Stimulated activated CD4-positive, alpha-beta T cell treated with anti-CD3 and anti-CD28 coated beads, Interleukin-2, amount 100 ng/mL, for 24 hours (primary cell): ENCODE measurements at regions not wholly inside any gene's neighbourhood (a gene's known extent, or its start where the extent isn't known, plus 50 kb on each side); places are given as distances from the start of the nearest gene placed in this dataset.
"Not testable (repeated sequence)": the region's sequence is repeated elsewhere in the genome, so short reads cannot be mapped to it uniquely, and the experiment has no call there.

Experiments
- DNase-seq, 2 donors: peaks; one replicate each; pipeline ENCODE4 v3.0.0-alpha.2; 2020

- no peak for DNase-seq
Observed at GRCh38 chr3:170701696-170702678, 116.1 kb upstream of the SLC7A14 start.

- DNase-seq, result no peak
Observed at GRCh38 chr3:170700054-170700404, 114.2 kb upstream of the SLC7A14 start.

- no peak for DNase-seq
Observed at GRCh38 chr3:170699158-170700053, 113.5 kb upstream of the SLC7A14 start.

GRCh38 chr3:170697908-170698307 lies 112.0 kb upstream of the SLC7A14 start:
- no peak for DNase-seq

DNA sequence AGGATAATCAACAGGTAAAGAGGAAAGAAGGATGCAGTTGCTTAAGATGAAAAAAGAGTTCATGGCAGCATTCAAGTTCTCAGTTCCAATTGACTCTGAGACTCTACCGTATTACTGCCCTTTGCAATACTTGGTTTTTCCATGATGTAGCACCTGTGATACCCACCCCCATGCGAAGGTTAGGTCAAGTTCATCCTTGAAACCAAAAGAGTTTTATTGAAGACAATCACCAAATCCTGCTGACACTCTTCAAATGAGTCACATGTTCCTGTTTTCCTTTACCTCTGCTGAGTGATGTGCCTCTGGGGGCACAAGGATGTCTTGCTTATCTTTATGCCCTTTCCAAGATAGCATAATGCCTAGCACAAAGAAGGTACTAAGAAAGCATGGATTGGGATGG lies 111.3 kb upstream of the SLC7A14 start:
- DNase-seq, result no peak

DNA sequence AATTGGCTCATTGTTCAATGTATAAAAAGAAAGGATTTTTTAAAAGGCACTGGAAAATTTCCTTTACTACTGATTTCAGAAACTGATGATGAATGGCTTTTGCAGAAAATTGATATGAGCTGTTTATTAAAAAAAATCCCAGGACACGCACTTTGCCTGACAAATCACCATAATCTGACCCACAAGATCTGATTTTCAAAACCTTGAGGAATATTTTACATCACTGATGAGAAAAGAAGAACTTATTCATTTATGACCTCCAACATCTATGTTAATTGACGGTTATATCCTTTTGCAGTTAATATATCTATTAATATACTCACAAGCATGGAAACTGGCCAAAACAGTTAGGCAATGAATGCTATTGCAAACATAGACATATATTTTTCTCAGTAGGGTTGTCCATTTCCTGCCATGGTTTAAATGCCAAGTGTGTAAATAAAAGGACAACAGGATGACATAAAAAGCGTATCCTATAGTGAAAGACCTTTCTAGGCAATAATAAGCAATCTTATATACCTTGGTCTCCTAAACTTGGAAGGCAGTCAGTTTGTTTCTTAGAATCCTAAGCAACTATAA lies 109.7 kb upstream of the SLC7A14 start:
- no peak for DNase-seq

DNA sequence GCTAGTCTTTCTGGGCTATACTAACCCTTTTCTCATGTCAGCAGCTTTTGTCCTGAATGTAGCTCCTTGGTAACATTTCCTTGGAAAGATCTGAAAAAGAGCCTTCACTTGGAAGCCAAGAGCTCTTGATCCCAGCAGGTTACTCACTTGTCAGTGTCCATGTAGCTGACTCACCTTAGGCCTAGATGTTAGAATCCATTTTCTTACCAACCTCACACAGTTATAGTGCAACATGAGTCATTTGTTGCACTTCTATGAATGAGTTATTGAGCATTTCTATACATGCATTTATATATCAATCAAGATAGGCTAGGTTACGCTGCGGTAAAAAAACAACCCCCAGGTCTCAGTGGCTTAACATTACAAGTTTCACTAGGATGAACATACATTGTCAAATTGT lies 106.8 kb upstream of the SLC7A14 start:
- no peak for DNase-seq

DNA sequence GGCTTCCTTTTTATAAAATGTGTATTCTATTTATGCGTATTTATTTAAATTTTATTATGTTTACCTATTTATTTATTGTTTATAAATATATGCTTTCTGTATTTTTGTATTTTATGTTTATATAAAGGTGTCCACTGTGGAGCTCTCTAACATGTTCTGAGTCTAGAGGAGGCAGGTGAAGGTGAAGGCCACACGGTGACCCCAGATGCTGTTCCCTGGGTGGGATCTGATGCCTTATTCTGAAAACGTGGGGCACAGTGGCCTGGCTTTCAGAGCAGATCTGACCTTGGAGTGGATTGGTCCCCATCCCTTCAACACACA lies 104.7 kb upstream of the SLC7A14 start:
- no peak for DNase-seq

GRCh38 chr3:170689893-170690660 lies 104.2 kb upstream of the SLC7A14 start:
- DNase-seq, result peak; percentile 40 to 71

DNA sequence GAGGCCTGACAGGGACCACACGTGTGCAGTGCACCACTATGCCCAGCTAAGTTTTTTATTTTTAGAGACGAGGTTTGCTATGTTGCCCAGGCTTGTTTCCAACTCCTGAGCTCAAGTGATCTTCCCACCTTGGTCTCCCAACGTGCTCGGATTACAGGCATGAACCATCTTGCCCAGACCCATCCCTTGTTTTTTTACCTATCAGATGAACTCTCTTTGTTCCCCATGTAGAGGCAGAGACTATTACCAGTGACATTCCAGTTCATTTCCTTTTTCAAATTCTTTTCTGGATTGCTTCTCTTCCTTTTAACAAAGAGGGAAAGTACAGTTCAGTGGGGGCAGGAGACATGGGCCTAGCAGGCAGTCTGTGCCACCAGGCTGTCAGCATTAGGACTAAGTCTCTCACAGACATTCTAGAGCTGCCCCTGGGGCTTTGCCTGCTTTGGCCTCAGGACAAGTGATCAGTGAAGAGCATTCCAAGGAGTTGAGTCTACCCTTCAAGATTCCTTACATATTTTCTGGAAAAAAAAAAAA lies 103.5 kb upstream of the SLC7A14 start:
- no peak for DNase-seq

DNA sequence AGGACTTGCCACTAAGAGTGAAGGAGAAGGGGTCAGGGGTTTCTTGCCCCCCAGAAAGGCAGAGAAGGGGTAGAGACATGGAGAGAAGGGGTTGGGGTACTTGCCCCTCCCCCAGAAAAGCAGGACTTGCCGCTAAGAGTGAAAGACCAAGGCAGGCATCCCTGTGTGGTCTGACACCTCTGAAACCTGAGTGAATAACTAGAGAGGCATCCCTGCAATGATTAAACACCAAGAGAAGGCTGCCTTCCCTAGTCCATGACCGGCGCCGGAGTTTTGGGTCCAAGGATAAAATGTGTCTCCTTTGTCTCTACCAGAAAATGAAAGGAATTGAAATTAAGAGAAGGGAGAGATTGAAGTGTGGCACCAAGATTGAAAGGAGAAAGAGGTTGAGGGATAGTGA lies 102.3 kb upstream of the SLC7A14 start:
- not testable (repeated sequence) for DNase-seq

GRCh38 chr3:170680593-170680992 lies 94.7 kb upstream of the SLC7A14 start:
- no peak for DNase-seq

GRCh38 chr3:170679190-170679589 lies 93.3 kb upstream of the SLC7A14 start:
- DNase-seq, result no peak

DNA sequence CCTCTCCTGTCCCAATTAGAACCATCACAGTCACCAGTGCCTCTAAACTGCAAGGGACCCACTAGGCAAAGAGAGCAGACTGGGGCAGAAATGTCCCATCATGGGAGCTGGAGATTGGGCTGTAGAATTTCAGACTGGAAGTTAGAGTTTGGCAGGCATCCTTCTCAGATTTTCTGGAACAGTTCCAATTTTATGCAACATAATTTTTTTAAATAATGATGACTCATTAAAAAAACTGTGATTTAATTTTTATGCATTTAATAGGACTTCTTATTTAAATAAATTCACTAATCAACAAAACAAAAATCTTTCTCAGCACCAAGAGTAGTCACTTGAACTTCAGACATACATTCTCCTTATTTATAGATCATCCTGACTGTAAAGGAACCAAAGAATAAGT lies 84.6 kb upstream of the SLC7A14 start:
- DNase-seq, result no peak

DNA sequence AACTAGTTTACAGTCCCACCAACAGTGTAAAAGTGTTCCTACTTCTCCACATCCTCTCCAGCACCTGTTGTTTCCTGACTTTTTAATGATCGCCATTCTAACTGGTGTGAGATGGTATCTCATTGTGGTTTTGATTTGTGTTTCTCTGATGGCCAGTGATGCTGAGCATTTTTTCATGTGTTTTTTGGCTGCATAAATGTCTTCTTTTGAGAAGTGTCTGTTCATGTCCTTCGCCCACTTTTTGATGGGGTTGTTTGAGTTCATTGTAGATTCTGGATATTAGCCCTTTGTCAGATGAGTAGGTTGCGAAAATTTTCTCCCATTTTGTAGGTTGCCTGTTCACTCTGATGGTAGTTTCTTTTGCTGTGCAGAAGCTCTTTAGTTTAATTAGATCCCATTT lies 77.1 kb upstream of the SLC7A14 start:
- DNase-seq, result not testable (repeated sequence)

- no peak for DNase-seq
Observed at GRCh38 chr3:170660139-170660538, 74.3 kb upstream of the SLC7A14 start.

GRCh38 chr3:170657312-170657711 lies 71.4 kb upstream of the SLC7A14 start:
- DNase-seq, result no peak

DNA sequence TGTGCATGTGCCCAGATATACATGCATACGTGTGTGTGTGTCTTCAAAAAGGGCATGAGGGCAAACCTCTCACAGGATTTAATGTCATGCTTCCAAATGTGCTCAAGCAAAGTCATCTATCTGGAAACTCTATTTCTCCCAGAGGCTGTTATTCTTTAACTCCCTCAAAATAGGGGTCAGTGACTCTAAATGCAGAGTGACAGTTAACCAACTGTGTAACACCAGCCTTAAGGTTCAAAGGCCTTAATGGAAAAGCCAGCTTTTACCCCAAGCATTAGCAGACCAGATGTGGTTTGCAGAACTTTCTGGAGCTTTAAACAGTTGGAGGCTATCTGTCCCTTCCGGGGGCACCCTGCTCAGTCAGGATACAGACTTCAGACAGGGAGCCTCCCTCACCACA lies 70.4 kb upstream of the SLC7A14 start:
- DNase-seq, result no peak

- no peak for DNase-seq
Observed at GRCh38 chr3:170653801-170654200, 67.9 kb upstream of the SLC7A14 start.

DNA sequence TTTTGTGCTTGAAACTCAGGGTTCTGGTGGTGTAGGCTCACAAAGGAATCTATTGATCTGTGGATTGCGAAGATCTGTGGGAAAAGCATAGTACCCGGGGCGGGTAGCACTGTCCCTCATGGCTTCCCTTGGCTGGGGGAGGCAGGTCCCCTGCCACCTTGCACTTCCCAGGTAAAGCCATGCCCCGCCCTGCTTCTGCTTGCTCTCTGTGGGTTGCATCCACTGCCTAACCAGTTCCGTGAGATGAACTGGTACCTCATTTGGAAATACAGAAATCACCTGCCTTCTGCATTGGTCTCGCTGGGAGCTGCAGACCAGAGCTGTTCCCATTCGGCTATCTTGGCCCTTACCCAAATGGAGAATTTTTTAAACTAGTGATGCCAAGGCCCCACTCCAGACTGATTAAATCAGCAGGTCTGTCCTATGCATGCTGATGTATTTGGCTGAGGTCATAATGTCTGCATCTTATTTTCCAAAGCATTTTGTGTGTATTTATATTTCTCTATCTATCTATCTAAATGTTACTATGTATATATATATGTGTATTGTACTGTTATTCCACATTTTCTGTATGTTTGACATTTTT lies 65.5 kb upstream of the SLC7A14 start:
- DNase-seq, result no peak

GRCh38 chr3:170650557-170650956 lies 64.7 kb upstream of the SLC7A14 start:
- not testable (repeated sequence) for DNase-seq

GRCh38 chr3:170644711-170645110 lies 58.8 kb upstream of the SLC7A14 start:
- no peak for DNase-seq
